Liver (tissue), 8 donors: ENCODE measurements at regions not wholly inside any gene's neighbourhood (a gene's known extent, or its start where the extent isn't known, plus 50 kb on each side); places are given as distances from the start of the nearest gene placed in this dataset.
"Not testable (repeated sequence)": the region's sequence is repeated elsewhere in the genome, so short reads cannot be mapped to it uniquely, and the experiment has no call there.

Source experiments
- DNase-seq: peaks from one replicate; pipeline ENCODE4 v3.0.0-alpha.2; 2017; ENCODE audit warnings: low spot score
- H3K27ac ChIP-seq, 2 donors: one replicate each; pipeline ENCODE4 v1.7.0; 2013; ENCODE audit warnings: inconsistent platforms in 2 of 2, low read length in 2 of 2, control low read depth in 1 of 2, low read depth in 1 of 2, mild to moderate bottlenecking in 1 of 2
- H3K27me3 ChIP-seq, 4 donors: one replicate each; pipeline versions ENCODE4 v1.6.1 to v1.7.0; 2013; ENCODE audit warnings: low read length in 3 of 4, inconsistent platforms in 1 of 4, mild to moderate bottlenecking in 1 of 4, moderate library complexity in 1 of 4; ENCODE audit not compliant: control insufficient read depth in 4 of 4, insufficient read depth in 4 of 4
- H3K36me3 ChIP-seq, 4 donors: one replicate each; pipeline versions ENCODE4 v1.6.1 to v1.7.0; 2013; ENCODE audit warnings: low read length in 3 of 4, mild to moderate bottlenecking in 3 of 4, low read depth in 1 of 4, moderate library complexity in 1 of 4; ENCODE audit not compliant: control insufficient read depth in 4 of 4, insufficient read depth in 3 of 4
- H3K4me1 ChIP-seq, 4 donors: one replicate each; pipeline versions ENCODE4 v1.6.1 to v1.7.0; 2013; ENCODE audit warnings: low read length in 3 of 4, mild to moderate bottlenecking in 3 of 4, moderate library complexity in 1 of 4; ENCODE audit not compliant: control insufficient read depth in 4 of 4, insufficient read depth in 4 of 4
- H3K4me3 ChIP-seq, 3 donors: one replicate each; pipeline versions ENCODE4 v1.6.1 to v1.7.0; 2013; ENCODE audit warnings: low read length in 3 of 3, control low read depth in 1 of 3, low read depth in 1 of 3, mild to moderate bottlenecking in 1 of 3
- H3K9ac ChIP-seq, 2 donors: one replicate each; pipeline ENCODE4 v1.7.0; 2013; ENCODE audit warnings: low read length in 2 of 2, mild to moderate bottlenecking in 2 of 2, moderate library complexity in 2 of 2, control low read depth in 1 of 2, low read depth in 1 of 2
- H3K9me3 ChIP-seq, 4 donors: one replicate each; pipeline versions ENCODE4 v1.6.1 to v1.7.0; 2013; ENCODE audit warnings: low read length in 3 of 4; ENCODE audit not compliant: control insufficient read depth in 4 of 4
- ATF3 ChIP-seq: IDR thresholded peaks from 2 replicates; pipeline ENCODE4 v1.6.1; 2016; ENCODE audit warnings: antibody characterized with exemption
- EGR1 ChIP-seq, 2 donors: IDR thresholded peaks; 2 replicates each; pipeline ENCODE4 v1.6.1; 2016 to 2018; ENCODE audit warnings: antibody characterized with exemption in 2 of 2, low read depth in 2 of 2
- FOXA2 ChIP-seq: IDR thresholded peaks from 2 replicates; pipeline ENCODE4 v1.6.1; 2016; ENCODE audit warnings: antibody characterized with exemption
- GABPA ChIP-seq, 2 donors: IDR thresholded peaks in 1 of 2; conservative IDR thresholded peaks in 1 of 2; 2 replicates each; pipeline ENCODE4 v1.6.1; 2016; ENCODE audit warnings: antibody characterized with exemption in 2 of 2, mild to moderate bottlenecking in 1 of 2, moderate library complexity in 1 of 2
- HNF4A ChIP-seq, 2 donors: conservative IDR thresholded peaks; 2 replicates each; pipeline ENCODE4 v1.6.1; 2016; ENCODE audit warnings: antibody characterized with exemption in 2 of 2, mild to moderate bottlenecking in 2 of 2
- JUND ChIP-seq, 2 donors: IDR thresholded peaks; 2 replicates each; pipeline ENCODE4 v1.6.1; 2016; ENCODE audit warnings: antibody characterized with exemption in 2 of 2
- NR2F2 ChIP-seq: IDR thresholded peaks from 2 replicates; pipeline ENCODE4 v1.6.1; 2016; ENCODE audit warnings: antibody characterized with exemption
- TAF1 ChIP-seq: conservative IDR thresholded peaks from 2 replicates; pipeline ENCODE4 v1.6.1; 2016; ENCODE audit warnings: antibody characterized with exemption, mild to moderate bottlenecking
- ZBTB33 ChIP-seq: IDR thresholded peaks from 2 replicates; pipeline ENCODE4 v1.6.1; 2016; ENCODE audit warnings: antibody characterized with exemption
- WGBS: extraction: QIAGEN DNeasy Blood & Tissue Kit; methylation state at CpG from one replicate; pipeline ENCODE4 v1.1.7; 2013; 5-methylcytosine and 5-hydroxymethylcytosine counted together
- TF ChIP-seq, protein P1 (sequence below): fragments of 150-350 bp; IDR thresholded peaks from 2 replicates; pipeline ENCODE4 v1.5.1; 2017; ENCODE audit warnings: improper control_type of control experiment, low read depth, low read length; ENCODE audit not compliant: missing input control
- donor health status: healthy.
- donor health status: healthy.
- donor health status: healthy.
- donor health status: healthy.
- donor health status: healthy.

DNA sequence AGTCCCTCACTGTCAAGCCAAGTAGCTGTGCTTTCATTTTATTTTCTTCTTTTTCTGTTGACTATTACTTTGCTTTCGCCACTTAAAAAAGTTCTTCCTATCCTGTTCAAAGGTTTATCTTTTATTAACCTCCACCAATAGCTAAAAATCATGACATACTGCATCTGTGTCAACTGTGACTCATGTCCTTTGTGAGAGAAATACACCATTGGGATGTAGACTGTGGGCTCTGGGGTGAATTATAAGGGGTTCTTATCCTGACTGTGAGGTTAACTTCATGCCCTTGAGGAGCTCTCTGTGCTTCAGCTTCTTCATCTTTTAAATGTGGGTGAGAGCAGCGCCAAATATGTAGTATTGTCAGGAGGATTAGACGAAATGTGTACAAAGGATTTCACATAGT is 71.9 kb upstream of the ANKRD30A start:
- Histone ChIP-seq H3K9ac (no peak overlapping the region), H3K36me3 (no peaks in the 10 kb centered on the region), H3K27ac (no peak overlapping the region), H3K9me3 (peaks cover 0 to 7% (median 1%) of the 10 kb centered on the region in 4 donors), H3K27me3 (no peaks in the 10 kb centered on the region), H3K4me3 (no peak overlapping the region), H3K4me1 (no peaks in the 10 kb centered on the region)
- no peak for DNase-seq
- WGBS = 67% methylated on average over 3 of the region's 3 CpGs
- no peak for TF ChIP-seq EGR1 (IDR thresholded peaks at IDR 0.05; ENCODE audit: low read depth in 2 of 2)
- no peak for TF ChIP-seq TAF1
- TF ChIP-seq HNF4A (conservative IDR thresholded peaks at IDR 0.05) = no peak
- TF ChIP-seq FOXA2 = no peak
- TF ChIP-seq NR2F2 = no peak
- no peak for TF ChIP-seq ATF3
- no peak for TF ChIP-seq JUND (IDR thresholded peaks at IDR 0.05)
- TF ChIP-seq, protein P1, sequence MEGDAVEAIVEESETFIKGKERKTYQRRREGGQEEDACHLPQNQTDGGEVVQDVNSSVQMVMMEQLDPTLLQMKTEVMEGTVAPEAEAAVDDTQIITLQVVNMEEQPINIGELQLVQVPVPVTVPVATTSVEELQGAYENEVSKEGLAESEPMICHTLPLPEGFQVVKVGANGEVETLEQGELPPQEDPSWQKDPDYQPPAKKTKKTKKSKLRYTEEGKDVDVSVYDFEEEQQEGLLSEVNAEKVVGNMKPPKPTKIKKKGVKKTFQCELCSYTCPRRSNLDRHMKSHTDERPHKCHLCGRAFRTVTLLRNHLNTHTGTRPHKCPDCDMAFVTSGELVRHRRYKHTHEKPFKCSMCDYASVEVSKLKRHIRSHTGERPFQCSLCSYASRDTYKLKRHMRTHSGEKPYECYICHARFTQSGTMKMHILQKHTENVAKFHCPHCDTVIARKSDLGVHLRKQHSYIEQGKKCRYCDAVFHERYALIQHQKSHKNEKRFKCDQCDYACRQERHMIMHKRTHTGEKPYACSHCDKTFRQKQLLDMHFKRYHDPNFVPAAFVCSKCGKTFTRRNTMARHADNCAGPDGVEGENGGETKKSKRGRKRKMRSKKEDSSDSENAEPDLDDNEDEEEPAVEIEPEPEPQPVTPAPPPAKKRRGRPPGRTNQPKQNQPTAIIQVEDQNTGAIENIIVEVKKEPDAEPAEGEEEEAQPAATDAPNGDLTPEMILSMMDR = no peak
- TF ChIP-seq ZBTB33 = no peak

GRCh38 chr10:37049982-37050381 is 75.4 kb upstream of the ANKRD30A start:
- not testable (repeated sequence) for H3K36me3 ChIP-seq, H3K4me3 ChIP-seq, DNase-seq, H3K9me3 ChIP-seq, H3K4me1 ChIP-seq, H3K27me3 ChIP-seq, H3K27ac ChIP-seq, H3K9ac ChIP-seq
- WGBS = 81% methylated on average over 5 of the region's 5 CpGs

DNA sequence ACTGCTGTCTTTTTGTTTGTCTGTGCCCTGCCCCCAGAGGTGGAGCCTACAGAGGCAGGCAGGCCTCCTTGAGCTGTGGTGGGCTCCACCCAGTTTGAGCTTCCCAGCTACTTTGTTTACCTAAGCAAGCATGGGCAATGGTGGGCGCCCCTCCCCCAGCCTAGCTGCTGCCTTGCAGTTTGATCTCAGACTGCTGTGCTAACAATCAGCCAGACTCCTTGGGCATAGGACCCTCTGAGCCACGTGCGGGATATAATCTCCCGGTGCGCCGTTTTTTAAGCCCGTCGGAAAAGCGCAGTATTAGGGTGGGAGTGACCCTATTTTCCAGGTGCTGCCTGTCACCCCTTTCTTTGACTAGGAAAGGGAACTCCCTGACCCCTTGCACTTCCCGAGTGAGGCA is 81.1 kb upstream of the ANKRD30A start:
- H3K9ac ChIP-seq, DNase-seq, H3K9me3 ChIP-seq, H3K4me3 ChIP-seq, H3K4me1 ChIP-seq, H3K36me3 ChIP-seq, H3K27me3 ChIP-seq, H3K27ac ChIP-seq: not testable (repeated sequence)
- WGBS = 88% methylated on average over 10 of the region's 10 CpGs

GRCh38 chr10:37035853-37036252 is 89.5 kb upstream of the ANKRD30A start:
- no peak for DNase-seq
- Histone ChIP-seq H3K4me1 (no peaks in the 10 kb centered on the region), H3K27me3 (no peaks in the 10 kb centered on the region), H3K9me3 (no peaks in the 10 kb centered on the region), H3K27ac (no peak overlapping the region), H3K36me3 (no peaks in the 10 kb centered on the region), H3K9ac (no peak overlapping the region), H3K4me3 (no peak overlapping the region)
- 12% methylated on average over 1 of the region's 1 CpG for WGBS
- TF ChIP-seq HNF4A (conservative IDR thresholded peaks at IDR 0.05) (no peak), GABPA (IDR thresholded peaks at IDR 0.05 in 1 of 2, conservative IDR thresholded peaks at IDR 0.05 in 1 of 2) (no peak), FOXA2 (no peak), EGR1 (IDR thresholded peaks at IDR 0.05; ENCODE audit: low read depth in 2 of 2) (no peak)
